D341Med (cell line): ENCODE measurements at regions not wholly inside any gene's neighbourhood (a gene's known extent, or its start where the extent isn't known, plus 50 kb on each side); places are given as distances from the start of the nearest gene placed in this dataset.
"Not testable (repeated sequence)": the region's sequence is repeated elsewhere in the genome, so short reads cannot be mapped to it uniquely, and the experiment has no call there.

Experiments used
- DNase-seq: peaks from one replicate; pipeline ENCODE4 v3.0.0; 2012; ENCODE audit warnings: low spot score

GRCh38 chr12:112615196-112615595, 176.4 kb upstream of the RPH3A start:
- no peak for DNase-seq

GRCh38 chr12:112616469-112617152, 174.9 kb upstream of the RPH3A start:
- DNase-seq, result no peak

- no peak for DNase-seq
These were observed 174.4 kb upstream of the RPH3A start for GRCh38 chr12:112617153-112617505.

GRCh38 chr12:112627851-112628250, 163.7 kb upstream of the RPH3A start:
- no peak for DNase-seq

GRCh38 chr12:112631974-112632373, 159.6 kb upstream of the RPH3A start:
- not testable (repeated sequence) for DNase-seq

GRCh38 chr12:112635036-112635435, 156.5 kb upstream of the RPH3A start:
- no peak for DNase-seq

GRCh38 chr12:112638420-112638819, 153.1 kb upstream of the RPH3A start:
- DNase-seq, result no peak

GRCh38 chr12:112645586-112645985, 146.0 kb upstream of the RPH3A start:
- DNase-seq, result no peak

- DNase-seq, result no peak
These were observed 135.4 kb upstream of the RPH3A start for GRCh38 chr12:112656141-112656540.

GRCh38 chr12:112664569-112664968, 127.0 kb upstream of the RPH3A start:
- DNase-seq, result no peak

GRCh38 chr12:112665958-112666357, 125.6 kb upstream of the RPH3A start:
- DNase-seq, result no peak

GRCh38 chr12:112671564-112671963, 120.0 kb upstream of the RPH3A start:
- no peak for DNase-seq

GRCh38 chr12:112674539-112674938, 117.0 kb upstream of the RPH3A start:
- DNase-seq, result no peak

GRCh38 chr12:112676507-112676906, 115.0 kb upstream of the RPH3A start:
- DNase-seq, result no peak

- DNase-seq, result no peak
These were observed 114.3 kb upstream of the RPH3A start for GRCh38 chr12:112677050-112677765.

- no peak for DNase-seq
These were observed 110.6 kb upstream of the RPH3A start for GRCh38 chr12:112680993-112681392.

- DNase-seq, result no peak
These were observed 109.0 kb upstream of the RPH3A start for GRCh38 chr12:112682586-112682985.

GRCh38 chr12:112684742-112685141, 106.8 kb upstream of the RPH3A start:
- no peak for DNase-seq

- DNase-seq, result no peak
These were observed 106.2 kb upstream of the RPH3A start for GRCh38 chr12:112685321-112685720.

- no peak for DNase-seq
These were observed 105.2 kb upstream of the RPH3A start for GRCh38 chr12:112686373-112686772.

- DNase-seq, result no peak
These were observed 97.5 kb upstream of the RPH3A start for GRCh38 chr12:112694065-112694464.

- not testable (repeated sequence) for DNase-seq
These were observed 94.1 kb upstream of the RPH3A start for GRCh38 chr12:112697441-112697840.

GRCh38 chr12:112705037-112705632, 86.4 kb upstream of the RPH3A start:
- DNase-seq, result no peak
